ENCODE measurements at regions not wholly inside any gene's neighbourhood (a gene's known extent, or its start where the extent isn't known, plus 50 kb on each side); places are given as distances from the start of the nearest gene placed in this dataset.

- BruUV-seq (replicated peaks), result no TSS peak
- CTCF ChIA-PET, result no interaction called here
- TF ChIP-seq, protein P1, sequence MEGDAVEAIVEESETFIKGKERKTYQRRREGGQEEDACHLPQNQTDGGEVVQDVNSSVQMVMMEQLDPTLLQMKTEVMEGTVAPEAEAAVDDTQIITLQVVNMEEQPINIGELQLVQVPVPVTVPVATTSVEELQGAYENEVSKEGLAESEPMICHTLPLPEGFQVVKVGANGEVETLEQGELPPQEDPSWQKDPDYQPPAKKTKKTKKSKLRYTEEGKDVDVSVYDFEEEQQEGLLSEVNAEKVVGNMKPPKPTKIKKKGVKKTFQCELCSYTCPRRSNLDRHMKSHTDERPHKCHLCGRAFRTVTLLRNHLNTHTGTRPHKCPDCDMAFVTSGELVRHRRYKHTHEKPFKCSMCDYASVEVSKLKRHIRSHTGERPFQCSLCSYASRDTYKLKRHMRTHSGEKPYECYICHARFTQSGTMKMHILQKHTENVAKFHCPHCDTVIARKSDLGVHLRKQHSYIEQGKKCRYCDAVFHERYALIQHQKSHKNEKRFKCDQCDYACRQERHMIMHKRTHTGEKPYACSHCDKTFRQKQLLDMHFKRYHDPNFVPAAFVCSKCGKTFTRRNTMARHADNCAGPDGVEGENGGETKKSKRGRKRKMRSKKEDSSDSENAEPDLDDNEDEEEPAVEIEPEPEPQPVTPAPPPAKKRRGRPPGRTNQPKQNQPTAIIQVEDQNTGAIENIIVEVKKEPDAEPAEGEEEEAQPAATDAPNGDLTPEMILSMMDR (IDR thresholded peaks at IDR 0.05; ENCODE audit: insufficient read depth in 1 of 2, low read depth in 1 of 2, low read length in 1 of 2, severe bottlenecking in 1 of 2, unreplicated experiment in 1 of 2), result no peak
- Histone ChIP-seq H3K4me1 (peaks cover 10% of the 10 kb centered on the region), H3K36me3 (ENCODE audit: control insufficient read depth, insufficient read depth, low read length) (no peaks in the 10 kb centered on the region), H3K4me3 (ENCODE audit: low read depth, low read length) (no peak overlapping the region), H3K9me3 (peaks cover 47% of the 10 kb centered on the region), H3K27me3 (replicated peaks; ENCODE audit: control insufficient read depth, insufficient read depth, low read length) (no peaks in the 10 kb centered on the region)
- H3K9me3 Mint-ChIP-seq (ENCODE audit: unreplicated experiment), result peaks cover 51% of the 10 kb centered on the region
- H3K36me3 Mint-ChIP-seq (ENCODE audit: insufficient read depth, unreplicated experiment), result peaks cover 12% of the 10 kb centered on the region
- H3K4me1 Mint-ChIP-seq (ENCODE audit: low read depth, unreplicated experiment), result peaks cover 16% of the 10 kb centered on the region
- no peak overlapping the region for H3K27ac Mint-ChIP-seq (ENCODE audit: unreplicated experiment)
- POLR2A ChIA-PET, result no interaction called here
- H3K27me3 Mint-ChIP-seq (ENCODE audit: insufficient read depth, unreplicated experiment), result no peaks in the 10 kb centered on the region
- no peak for DNase-seq
- H3K4me3 Mint-ChIP-seq (ENCODE audit: unreplicated experiment), result no peak overlapping the region
- intact Hi-C loops (cut with micrococcal nuclease; ENCODE audit: unreplicated experiment), result no loop called here
Measured at GRCh38 chr15:39013262-39013661, 448.6 kb upstream of the RASGRP1 start.

DNA sequence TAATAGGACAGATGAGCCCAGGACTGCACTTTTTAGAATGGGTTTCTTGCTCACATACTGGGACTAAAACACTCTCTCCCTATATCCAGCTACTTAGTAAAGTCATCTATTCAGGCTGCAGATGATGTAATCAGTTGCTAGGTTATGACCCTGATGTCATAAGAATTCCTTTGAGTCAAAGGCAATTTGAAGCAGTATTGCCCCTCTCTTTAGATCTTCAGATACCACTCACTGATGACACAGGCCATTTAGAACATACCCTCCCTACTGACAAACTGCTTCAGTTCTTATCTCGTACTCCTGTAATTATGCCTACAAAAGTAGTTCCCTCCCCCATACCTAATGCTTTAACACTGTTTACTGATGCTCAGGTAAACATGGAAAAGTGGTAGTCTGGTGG lies 450.1 kb upstream of the RASGRP1 start:
- intact Hi-C loops (cut with micrococcal nuclease; ENCODE audit: unreplicated experiment), result no loop called here
- ChIA-PET POLR2A (no interaction called here), CTCF (no interaction called here)
- H3K4me3 Mint-ChIP-seq (ENCODE audit: unreplicated experiment), result no peak overlapping the region
- no peak overlapping the region for H3K27ac Mint-ChIP-seq (ENCODE audit: unreplicated experiment)
- peaks cover 10% of the 10 kb centered on the region for H3K4me1 ChIP-seq
- peaks cover 39% of the 10 kb centered on the region for H3K9me3 Mint-ChIP-seq (ENCODE audit: unreplicated experiment)
- H3K9me3 ChIP-seq, result peaks cover 34% of the 10 kb centered on the region
- H3K36me3 ChIP-seq (ENCODE audit: control insufficient read depth, insufficient read depth, low read length), result no peaks in the 10 kb centered on the region
- H3K36me3 Mint-ChIP-seq (ENCODE audit: insufficient read depth, unreplicated experiment), result peaks cover 12% of the 10 kb centered on the region
- H3K27me3 Mint-ChIP-seq (ENCODE audit: insufficient read depth, unreplicated experiment), result no peaks in the 10 kb centered on the region
- no peak overlapping the region for H3K4me3 ChIP-seq (ENCODE audit: low read depth, low read length)
- peaks cover 16% of the 10 kb centered on the region for H3K4me1 Mint-ChIP-seq (ENCODE audit: low read depth, unreplicated experiment)
- no peaks in the 10 kb centered on the region for H3K27me3 ChIP-seq (replicated peaks; ENCODE audit: control insufficient read depth, insufficient read depth, low read length)
- BruUV-seq (replicated peaks), result no TSS peak
- DNase-seq, result no peak
- TF ChIP-seq, protein P1 (IDR thresholded peaks at IDR 0.05; ENCODE audit: insufficient read depth in 1 of 2, low read depth in 1 of 2, low read length in 1 of 2, severe bottlenecking in 1 of 2, unreplicated experiment in 1 of 2), result no peak

GRCh38 chr15:39016706-39017105 lies 452.1 kb upstream of the RASGRP1 start:
- TF ChIP-seq, protein P1 (IDR thresholded peaks at IDR 0.05; ENCODE audit: insufficient read depth in 1 of 2, low read depth in 1 of 2, low read length in 1 of 2, severe bottlenecking in 1 of 2, unreplicated experiment in 1 of 2), result no peak

More at GRCh38 chr15:39016706-39017105, 452.1 kb upstream of the RASGRP1 start:
- Histone ChIP-seq H3K4me3 (ENCODE audit: low read depth, low read length) (no peak overlapping the region), H3K9me3 (peaks cover 22% of the 10 kb centered on the region), H3K27me3 (replicated peaks; ENCODE audit: control insufficient read depth, insufficient read depth, low read length) (no peaks in the 10 kb centered on the region), H3K36me3 (ENCODE audit: control insufficient read depth, insufficient read depth, low read length) (no peaks in the 10 kb centered on the region), H3K4me1 (no peaks in the 10 kb centered on the region)
- ChIA-PET CTCF (no interaction called here), POLR2A (no interaction called here)
- BruUV-seq (replicated peaks), result no TSS peak
- H3K27ac Mint-ChIP-seq (ENCODE audit: unreplicated experiment), result no peak overlapping the region
- peaks cover 18% of the 10 kb centered on the region for H3K9me3 Mint-ChIP-seq (ENCODE audit: unreplicated experiment)
- no peaks in the 10 kb centered on the region for H3K36me3 Mint-ChIP-seq (ENCODE audit: insufficient read depth, unreplicated experiment)
- DNase-seq, result no peak
- H3K27me3 Mint-ChIP-seq (ENCODE audit: insufficient read depth, unreplicated experiment), result no peaks in the 10 kb centered on the region
- H3K4me3 Mint-ChIP-seq (ENCODE audit: unreplicated experiment), result no peak overlapping the region
- intact Hi-C loops (cut with micrococcal nuclease; ENCODE audit: unreplicated experiment), result no loop called here
- H3K4me1 Mint-ChIP-seq (ENCODE audit: low read depth, unreplicated experiment), result no peaks in the 10 kb centered on the region

Data from Caco-2 (cell line).